ENCODE measurements at regions not wholly inside any gene's neighbourhood (a gene's known extent, or its start where the extent isn't known, plus 50 kb on each side); places are given as distances from the start of the nearest gene placed in this dataset.

DNA sequence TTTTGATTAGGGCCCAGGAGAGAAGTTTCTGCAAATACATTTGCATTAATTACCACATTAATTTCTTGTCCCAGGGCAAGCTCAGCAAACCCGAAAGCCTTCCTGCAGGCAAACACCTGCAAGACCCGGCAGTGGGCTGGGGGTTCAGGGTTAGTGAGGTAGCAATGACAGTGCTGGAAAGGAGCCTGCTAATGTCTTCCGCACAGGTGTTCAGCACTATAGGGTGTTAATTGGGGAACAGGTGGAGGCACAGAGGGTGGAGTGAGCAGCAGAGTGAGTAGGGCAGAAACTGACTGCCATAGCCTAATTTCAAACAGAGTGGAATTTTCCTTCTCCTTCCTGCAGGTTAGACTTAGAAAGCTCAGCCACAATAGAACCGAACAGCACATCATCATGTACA, 50.9 kb upstream of the UBASH3B start:
- TF ChIP-seq POLR2A (IDR thresholded peaks at IDR 0.05) (no peak), CTCF (IDR thresholded peaks at IDR 0.05) (no peak), POLR2AphosphoS5 (IDR thresholded peaks at IDR 0.05) (no peak), EP300 (IDR thresholded peaks at IDR 0.05) (no peak)
